Fibroblast of the aortic adventitia (primary cell): ENCODE measurements at regions not wholly inside any gene's neighbourhood (a gene's known extent, or its start where the extent isn't known, plus 50 kb on each side); places are given as distances from the start of the nearest gene placed in this dataset.
"Not testable (repeated sequence)": the region's sequence is repeated elsewhere in the genome, so short reads cannot be mapped to it uniquely, and the experiment has no call there.

Experiments
- DNase-seq: peaks from one replicate; pipeline ENCODE4 v3.0.0-alpha.2; 2010; ENCODE audit warnings: low read depth
- H3K4me3 ChIP-seq: 2 replicates; pipeline ENCODE4 v1.5.1; 2011; ENCODE audit warnings: low read depth, mild to moderate bottlenecking, control low read depth, low read length, moderate library complexity
- CTCF ChIP-seq: IDR thresholded peaks from 2 replicates; pipeline ENCODE4 v1.5.1; 2011; ENCODE audit warnings: mild to moderate bottlenecking, low read length, control low read depth, inconsistent platforms; ENCODE audit not compliant: insufficient read depth

GRCh38 chr11:13128354-13128753 lies 119.2 kb downstream of the RASSF10 start:
- DNase-seq = no peak
- TF ChIP-seq CTCF = no peak
- no peak overlapping the region for H3K4me3 ChIP-seq

- no peak for DNase-seq
- TF ChIP-seq CTCF = no peak
- H3K4me3 ChIP-seq = no peak overlapping the region
Measured at GRCh38 chr11:13134066-13134465, 125.0 kb downstream of the RASSF10 start.

DNA sequence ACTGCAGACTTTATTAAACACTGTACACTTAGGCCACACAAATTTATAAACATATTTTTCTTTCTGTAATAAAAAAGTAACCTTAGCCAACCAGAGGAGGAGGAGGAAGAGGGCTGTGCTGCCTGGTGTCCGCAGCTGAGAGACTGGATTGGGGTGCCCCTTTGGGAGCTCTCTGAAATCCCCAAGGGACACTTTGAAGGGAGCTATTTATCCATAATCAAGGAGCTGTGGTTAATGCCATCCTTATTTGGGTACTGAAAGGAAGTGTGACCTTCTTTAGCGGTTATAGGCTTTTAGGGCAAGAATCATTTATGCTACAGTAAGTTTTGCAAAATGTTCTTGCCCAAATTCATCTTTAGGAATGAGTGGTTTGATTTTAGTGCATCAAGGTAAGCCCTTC lies 125.8 kb downstream of the RASSF10 start:
- no peak overlapping the region for H3K4me3 ChIP-seq
- no peak for TF ChIP-seq CTCF
- DNase-seq = no peak

GRCh38 chr11:13135385-13136271 lies 126.5 kb downstream of the RASSF10 start:
- H3K4me3 ChIP-seq = no peak overlapping the region
- TF ChIP-seq CTCF = no peak
- peak; percentile 84 for DNase-seq

DNA sequence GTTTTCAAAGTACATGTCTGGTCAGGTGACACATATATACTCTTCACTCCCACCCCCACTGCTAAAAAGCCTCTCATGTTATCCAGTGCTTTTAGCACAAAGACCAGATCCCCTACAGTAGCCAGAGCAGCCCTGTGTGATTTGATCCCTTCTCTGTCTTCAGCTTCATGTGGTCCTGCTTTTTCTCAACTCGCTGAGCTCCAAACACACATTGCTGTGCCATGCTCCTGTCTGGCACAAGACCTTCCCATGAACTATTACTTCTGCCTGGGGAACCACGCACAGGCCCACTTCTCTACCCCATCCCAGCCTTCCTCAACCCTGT lies 127.1 kb downstream of the RASSF10 start:
- TF ChIP-seq CTCF = no peak
- H3K4me3 ChIP-seq = no peak overlapping the region
- no peak for DNase-seq

DNA sequence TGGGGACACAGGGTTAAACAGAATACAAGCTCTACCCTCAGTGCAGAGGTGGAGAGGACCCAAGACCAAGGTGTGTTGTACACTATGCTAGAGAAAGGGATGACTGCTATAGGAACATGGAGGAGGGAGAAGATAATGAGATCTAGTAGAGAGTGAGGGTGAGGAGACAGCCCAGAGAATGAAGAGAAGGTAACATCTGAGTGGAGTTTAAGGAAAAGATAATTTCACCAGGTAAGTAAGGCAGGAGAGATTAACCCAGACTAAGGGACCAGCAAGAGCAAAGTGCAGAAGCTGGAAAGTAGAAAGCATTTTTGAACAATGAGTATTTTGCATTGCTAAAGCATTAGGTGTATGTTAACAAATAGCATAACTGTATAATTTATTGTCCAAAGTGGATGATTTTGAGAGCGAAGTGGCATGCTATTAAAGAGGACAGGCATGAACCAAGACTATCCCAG lies 128.8 kb downstream of the RASSF10 start:
- no peak for TF ChIP-seq CTCF
- DNase-seq = no peak
- H3K4me3 ChIP-seq = no peak overlapping the region

DNA sequence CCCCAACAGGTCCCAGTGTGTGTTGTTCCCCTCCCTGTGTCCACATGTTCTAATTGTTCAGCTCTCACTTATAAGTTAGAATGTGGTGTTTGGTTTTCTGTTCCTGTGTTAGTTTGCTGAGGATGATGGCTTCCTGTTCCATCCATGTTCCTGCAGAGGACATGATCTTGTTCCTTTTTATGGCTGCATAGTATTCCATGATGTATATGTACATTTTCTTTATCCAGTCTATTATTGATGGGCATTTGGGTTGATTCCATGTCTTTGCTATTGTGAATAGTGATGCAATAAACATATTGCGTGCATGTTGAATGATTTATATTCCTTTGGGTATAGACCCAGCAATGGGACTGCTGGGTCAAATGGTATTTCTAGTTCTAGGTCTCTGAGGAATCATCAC lies 130.0 kb downstream of the RASSF10 start:
- H3K4me3 ChIP-seq, DNase-seq: not testable (repeated sequence)
